ENCODE measurements at regions not wholly inside any gene's neighbourhood (a gene's known extent, or its start where the extent isn't known, plus 50 kb on each side); places are given as distances from the start of the nearest gene placed in this dataset.
"Not testable (repeated sequence)": the region's sequence is repeated elsewhere in the genome, so short reads cannot be mapped to it uniquely, and the experiment has no call there.

- not testable (repeated sequence) for H3K4me3 ChIP-seq (ENCODE audit: insufficient read length, low read depth); H3K9me3 ChIP-seq (ENCODE audit: insufficient read depth, low read length); H3K4me1 ChIP-seq (ENCODE audit: insufficient read depth, insufficient read length); H3K36me3 ChIP-seq (ENCODE audit: insufficient read depth, insufficient read length, low read length); H3K9ac ChIP-seq (ENCODE audit: insufficient read length, low read depth); DNase-seq (ENCODE audit: low read depth, low spot score)
- peaks cover 13% of the 10 kb centered on the region for H3K27me3 ChIP-seq (ENCODE audit: insufficient read depth, insufficient read length)
Observed at GRCh38 chr2:90359887-90360730, 1668.6 kb downstream of the RPIA start.

- H3K4me3 ChIP-seq (ENCODE audit: insufficient read length, low read depth); H3K9me3 ChIP-seq (ENCODE audit: insufficient read depth, low read length); H3K4me1 ChIP-seq (ENCODE audit: insufficient read depth, insufficient read length): not testable (repeated sequence)
Observed at GRCh38 chr2:90360731-90361035, 1669.2 kb downstream of the RPIA start.

More at GRCh38 chr2:90360731-90361035, 1669.2 kb downstream of the RPIA start:
- not testable (repeated sequence) for H3K36me3 ChIP-seq (ENCODE audit: insufficient read depth, insufficient read length, low read length); DNase-seq (ENCODE audit: low read depth, low spot score); H3K9ac ChIP-seq (ENCODE audit: insufficient read length, low read depth)
- H3K27me3 ChIP-seq (ENCODE audit: insufficient read depth, insufficient read length), result peaks cover 13% of the 10 kb centered on the region

Data from NT2/D1 (cell line).